GM12865 (cell line): ENCODE measurements at regions not wholly inside any gene's neighbourhood (a gene's known extent, or its start where the extent isn't known, plus 50 kb on each side); places are given as distances from the start of the nearest gene placed in this dataset.
A peak's percentile ranks its signal among the peaks of the same experiment; 100 is the strongest.
"Not testable (repeated sequence)": the region's sequence is repeated elsewhere in the genome, so short reads cannot be mapped to it uniquely, and the experiment has no call there.

Experiments
- DNase-seq: peaks from one replicate; pipeline ENCODE4 v3.0.0; 2010; ENCODE audit warnings: low read depth
- H3K4me3 ChIP-seq: 2 replicates; pipeline ENCODE4 v1.5.1; 2011; ENCODE audit warnings: mild to moderate bottlenecking, low read depth, low read length, control low read depth
- CTCF ChIP-seq: IDR thresholded peaks from 2 replicates; pipeline ENCODE4 v1.5.1; 2011; ENCODE audit warnings: low read length, control low read depth, low read depth, inconsistent platforms; ENCODE audit not compliant: insufficient read depth; ENCODE audit errors: missing control alignments

GRCh38 chr18:14379489-14379888 lies 163.9 kb downstream of the POTEC start:
- DNase-seq, H3K4me3 ChIP-seq: not testable (repeated sequence)

DNA sequence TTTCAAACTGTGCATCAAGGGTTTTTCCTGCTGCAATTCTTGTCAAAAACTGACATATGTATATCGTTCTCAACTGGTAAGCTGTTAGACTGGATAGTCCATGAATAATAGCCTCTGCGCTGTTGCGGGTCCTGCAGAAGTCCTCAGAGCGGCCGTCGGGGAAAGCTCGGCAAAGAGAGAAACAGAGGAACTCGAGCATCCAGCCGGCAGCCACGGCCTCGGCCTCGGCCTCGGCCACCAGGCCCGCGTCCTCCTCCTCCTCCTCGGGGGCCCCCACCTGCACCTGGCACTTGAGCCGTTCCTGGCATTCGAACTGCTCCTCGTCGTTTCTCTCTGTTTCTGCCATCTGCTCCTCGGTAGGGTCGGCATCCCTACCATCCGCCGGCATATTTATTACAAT lies 165.0 kb downstream of the POTEC start:
- not testable (repeated sequence) for DNase-seq, H3K4me3 ChIP-seq

- H3K4me3 ChIP-seq, DNase-seq: not testable (repeated sequence)
Measured at GRCh38 chr18:14361346-14361745, 182.1 kb downstream of the POTEC start.

DNA sequence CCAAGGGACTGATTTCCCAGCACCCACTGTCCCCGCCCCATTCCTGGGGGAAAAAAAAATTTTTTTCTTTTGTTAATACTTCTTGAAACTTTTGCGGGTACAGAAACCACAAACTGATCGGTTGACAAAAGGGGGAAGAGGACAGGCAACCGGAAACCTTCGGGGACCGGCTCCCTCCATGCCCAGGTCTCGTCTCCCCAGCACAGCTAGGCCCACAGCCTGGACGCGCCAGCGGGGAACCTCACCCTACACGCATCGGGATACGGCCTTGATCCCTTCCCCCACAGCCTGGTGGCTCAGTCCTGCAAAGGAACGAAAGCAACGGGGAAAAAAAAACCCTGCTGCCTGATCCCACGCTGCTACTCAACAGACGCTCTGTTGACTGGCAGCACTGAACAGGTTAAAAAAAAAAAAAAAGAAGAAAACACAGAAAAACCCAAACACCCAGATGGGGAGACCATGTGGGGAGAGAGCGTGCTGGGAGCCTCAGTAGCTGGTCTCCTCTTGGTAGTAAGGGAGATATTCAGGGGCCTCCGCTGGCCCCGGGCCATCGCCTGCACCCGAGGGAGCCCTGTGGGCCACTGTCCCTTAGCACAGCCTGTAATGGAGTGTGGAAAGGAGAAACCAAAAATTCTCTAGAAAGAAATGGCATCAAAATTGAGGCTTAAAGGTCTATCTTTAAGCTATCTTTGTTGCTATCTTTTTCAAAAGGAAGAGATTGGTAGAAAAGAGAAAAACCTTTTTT lies 185.7 kb downstream of the POTEC start:
- not testable (repeated sequence) for DNase-seq, H3K4me3 ChIP-seq

DNA sequence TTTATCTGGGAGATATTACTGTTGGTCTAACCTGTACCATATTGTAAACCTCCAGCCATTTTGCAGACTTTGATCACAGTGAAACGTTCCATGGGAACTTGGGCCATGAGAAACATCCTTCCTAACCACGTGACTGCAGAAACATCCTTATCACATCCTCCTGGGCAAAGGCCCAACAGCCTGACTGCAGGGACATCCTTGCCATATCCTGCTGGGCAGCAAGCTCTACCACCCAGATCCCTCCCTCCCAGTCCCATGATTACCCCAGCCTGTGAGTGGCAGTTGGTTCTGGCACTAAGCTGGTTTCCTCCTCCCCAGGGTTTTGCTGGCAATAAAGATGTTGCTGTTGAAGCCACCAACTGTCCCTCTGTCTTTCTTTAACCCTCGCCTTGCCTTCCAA lies 201.2 kb downstream of the POTEC start:
- not testable (repeated sequence) for DNase-seq, H3K4me3 ChIP-seq

GRCh38 chr18:14336017-14336416 lies 203.8 kb upstream of the ZNF519 start:
- not testable (repeated sequence) for H3K4me3 ChIP-seq, DNase-seq

- not testable (repeated sequence) for H3K4me3 ChIP-seq, DNase-seq
Measured at GRCh38 chr18:14321217-14321616, 189.0 kb upstream of the ZNF519 start.

DNA sequence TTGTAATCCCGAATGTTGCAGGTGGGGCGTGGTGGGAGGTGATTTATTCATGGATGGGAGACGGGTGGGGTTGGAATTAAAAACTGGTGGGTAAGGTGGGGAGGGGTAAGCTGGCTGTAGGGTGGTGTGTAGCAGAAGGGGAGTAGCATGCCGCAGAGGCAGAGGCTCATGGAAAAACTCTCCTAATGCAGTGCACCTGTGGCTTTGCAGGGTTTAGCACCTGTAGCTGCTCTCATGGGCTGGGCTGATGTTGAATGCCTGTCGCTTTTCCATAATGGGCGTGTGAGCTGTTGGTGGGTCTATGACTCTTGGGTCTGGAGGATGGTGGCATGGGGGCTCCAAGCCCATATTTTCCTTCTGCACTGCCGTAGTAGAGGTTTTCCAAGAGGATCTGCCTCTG lies 169.0 kb upstream of the ZNF519 start:
- not testable (repeated sequence) for H3K4me3 ChIP-seq, DNase-seq

- DNase-seq, result not testable (repeated sequence)
Measured at GRCh38 chr18:14295081-14295480, 162.8 kb upstream of the ZNF519 start.

GRCh38 chr18:14285053-14285452 lies 152.8 kb upstream of the ZNF519 start:
- no peak overlapping the region for H3K4me3 ChIP-seq
- TF ChIP-seq CTCF, result no peak
- no peak for DNase-seq

More at GRCh38 chr18:14295081-14295480, 162.8 kb upstream of the ZNF519 start:
- not testable (repeated sequence) for H3K4me3 ChIP-seq

DNA sequence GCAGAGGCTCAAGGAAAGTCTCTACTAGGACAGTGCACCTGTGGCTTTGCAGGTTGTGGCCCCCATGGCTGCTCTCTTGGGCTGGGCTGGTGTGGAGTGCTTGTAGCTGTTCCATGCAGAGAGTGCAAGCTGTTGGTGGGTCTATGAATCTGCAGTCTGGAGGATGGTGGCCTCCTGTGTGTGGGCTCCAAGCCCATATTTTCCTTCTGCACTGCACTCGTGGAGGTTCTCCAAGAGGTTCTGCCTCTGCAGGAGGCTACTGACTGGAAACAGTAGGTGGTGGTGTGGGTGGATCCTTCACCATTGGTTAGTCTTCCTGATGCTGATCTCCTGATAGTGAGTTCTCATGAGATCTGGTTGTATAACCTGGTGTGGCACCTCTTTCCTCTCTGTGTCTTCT lies 143.2 kb upstream of the ZNF519 start:
- not testable (repeated sequence) for H3K4me3 ChIP-seq, DNase-seq

- H3K4me3 ChIP-seq, result not testable (repeated sequence)
Measured at GRCh38 chr18:14265637-14266410, 133.6 kb upstream of the ZNF519 start.

GRCh38 chr18:14262786-14263185 lies 130.6 kb upstream of the ZNF519 start:
- DNase-seq, H3K4me3 ChIP-seq: not testable (repeated sequence)

More at GRCh38 chr18:14265637-14266410, 133.6 kb upstream of the ZNF519 start:
- not testable (repeated sequence) for DNase-seq

DNA sequence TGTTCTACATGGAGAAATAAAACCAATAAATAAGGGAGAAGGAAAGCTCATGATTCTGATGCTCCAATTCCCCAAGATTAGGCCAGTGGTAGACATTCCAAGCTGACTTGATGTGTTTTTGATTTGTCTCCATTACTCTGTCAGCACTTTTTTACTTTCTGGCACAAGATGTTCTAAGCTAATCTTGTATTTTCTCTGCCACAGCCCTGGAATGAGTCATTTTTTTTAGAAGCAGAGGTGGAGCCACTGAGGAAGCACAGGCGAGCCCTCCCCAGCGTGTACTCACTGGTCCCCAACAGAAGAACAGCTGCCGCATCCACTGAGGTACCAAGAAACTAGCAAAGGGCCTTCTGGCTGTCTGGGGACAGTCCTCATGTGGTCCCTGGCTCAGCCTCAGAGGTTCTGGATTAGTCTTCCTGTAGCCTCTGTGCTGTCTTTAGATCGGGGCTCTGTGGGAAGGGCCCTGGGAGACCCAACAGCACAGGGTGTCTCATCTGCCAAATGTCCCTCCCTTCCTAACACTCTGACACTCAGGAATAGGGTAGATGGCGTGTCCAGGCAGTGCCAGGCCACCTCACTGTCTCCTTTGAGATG lies 117.9 kb upstream of the ZNF519 start:
- not testable (repeated sequence) for H3K4me3 ChIP-seq, DNase-seq

DNA sequence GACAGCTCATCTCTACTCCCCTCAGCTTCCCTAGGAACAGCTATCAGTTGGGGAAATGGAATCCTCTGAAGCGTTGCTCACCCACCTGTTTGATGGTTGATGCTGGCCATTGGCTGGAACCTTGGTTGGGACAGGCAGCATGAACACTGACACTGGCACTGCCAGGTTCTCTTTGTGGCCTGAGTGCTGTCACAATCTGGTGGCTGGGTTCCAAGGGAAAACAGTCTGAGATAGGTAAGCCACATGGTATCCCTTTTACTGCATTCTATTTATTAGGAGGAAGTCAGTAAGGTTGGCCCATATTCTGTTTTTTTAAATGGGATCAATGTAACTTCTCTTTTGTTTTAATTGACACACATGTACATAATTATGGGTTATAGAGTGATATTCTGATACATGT lies 107.0 kb upstream of the ZNF519 start:
- not testable (repeated sequence) for H3K4me3 ChIP-seq, DNase-seq

- not testable (repeated sequence) for H3K4me3 ChIP-seq
- DNase-seq, result peak; percentile 64
Measured at GRCh38 chr18:14236356-14237048, 104.3 kb upstream of the ZNF519 start.

GRCh38 chr18:14225286-14225679 lies 93.0 kb upstream of the ZNF519 start:
- not testable (repeated sequence) for H3K4me3 ChIP-seq

More at GRCh38 chr18:14225286-14225679, 93.0 kb upstream of the ZNF519 start:
- DNase-seq, result not testable (repeated sequence)
